GM12878 (cell line): ENCODE measurements at regions not wholly inside any gene's neighbourhood (a gene's known extent, or its start where the extent isn't known, plus 50 kb on each side); places are given as distances from the start of the nearest gene placed in this dataset.

ENCODE experiments used
- ATAC-seq: fragments of 200-7000 bp; cut with Tn5 transposase; 3 replicates; pipeline ENCODE4 v1.9.1; 2020; ENCODE audit warnings: mild to moderate bottlenecking, moderate library complexity
- BruUV-seq: library from RNA; stranded (reverse); fragments of 400-500 nt; replicated peaks from 2 replicates; lab custom pipeline; 2021; lab: Mats Ljungman, UMichigan
- CTCF ChIA-PET: fragments of 300-600 bp; sonication (Branson Sonifier 250); formaldehyde crosslinking; extraction: SDS; loops from one replicate; lab custom pipeline; 2021; ENCODE audit warnings: inconsistent platforms; lab: Yijun Ruan, JAX
- POLR2A ChIA-PET: fragments of 350-600 bp; formaldehyde crosslinking; extraction: SDS; loops from one replicate; lab custom pipeline; 2021; ENCODE audit warnings: inconsistent platforms; lab: Charles Lee
- RAD21 ChIA-PET: fragments of 300-600 bp; sonication (Branson Sonifier 250); formaldehyde crosslinking; loops from one replicate; lab custom pipeline; 2023; ENCODE audit warnings: antibody characterized with exemption; ENCODE audit not compliant: unreplicated experiment; lab: Charles Lee
- SMC1A ChIA-PET: fragments of 300-600 bp; sonication (Branson Sonifier 250); formaldehyde crosslinking; loops from one replicate; lab custom pipeline; 2023; ENCODE audit not compliant: unreplicated experiment, uncharacterized antibody; lab: Charles Lee
- DNase-seq: peaks from one replicate; pipeline ENCODE4 v3.0.0-alpha.2; 2011; ENCODE audit warnings: low read depth, low spot score
- FAIRE-seq: peaks from 3 replicates; lab custom pipeline; 2011; peaks lifted over from hg19 to GRCh38; lab: Jason Lieb, UNC
- H2AFZ ChIP-seq: 2 replicates; pipeline ENCODE4 v1.6.0; 2011; ENCODE audit warnings: low read depth, low read length, control low read depth; ENCODE audit not compliant: control insufficient read depth
- H3K27ac ChIP-seq: 2 replicates; pipeline ENCODE4 v1.5.1; 2011; ENCODE audit warnings: control low read depth; ENCODE audit not compliant: control insufficient read depth, insufficient read depth
- H3K27me3 ChIP-seq, 2 experiments: replicated peaks in 1 of 2; 2 replicates each; pipeline versions ENCODE4 v1.6.0 to v1.6.1; 2011; ENCODE audit warnings: low read length in 1 of 2; ENCODE audit not compliant: control insufficient read depth in 2 of 2, insufficient read depth in 2 of 2
- H3K36me3 ChIP-seq, 2 experiments: 2 replicates each; pipeline ENCODE4 v1.5.1; 2011; ENCODE audit warnings: low read length in 1 of 2; ENCODE audit not compliant: control insufficient read depth in 2 of 2, insufficient read depth in 2 of 2
- H3K4me1 ChIP-seq: 2 replicates; pipeline ENCODE4 v1.6.1; 2011; ENCODE audit warnings: mild to moderate bottlenecking, low read length, moderate library complexity, mixed read lengths; ENCODE audit not compliant: control insufficient read depth, insufficient read depth
- H3K4me2 ChIP-seq: 2 replicates; pipeline ENCODE4 v1.6.0; 2011; ENCODE audit warnings: control low read depth; ENCODE audit not compliant: control insufficient read depth, insufficient read depth
- H3K4me3 ChIP-seq: fragments of 200-600 bp; sonication (generic); 2 replicates; pipeline ENCODE4 v1.5.1; 2016
- H3K79me2 ChIP-seq: 2 replicates; pipeline ENCODE4 v1.6.0; 2011; ENCODE audit warnings: low read length; ENCODE audit not compliant: control insufficient read depth, insufficient read depth
- H3K9ac ChIP-seq: 2 replicates; pipeline ENCODE4 v1.8.0; 2011; ENCODE audit warnings: low read length, control low read depth, mixed read lengths; ENCODE audit not compliant: control insufficient read depth, insufficient read depth
- H3K9me3 ChIP-seq: replicated peaks from 3 replicates; pipeline ENCODE4 v1.5.1; 2011; ENCODE audit warnings: mild to moderate bottlenecking, low read length; ENCODE audit not compliant: control insufficient read depth, insufficient read depth
- H4K20me1 ChIP-seq: 2 replicates; pipeline ENCODE4 v1.6.0; 2011; ENCODE audit not compliant: control insufficient read depth, insufficient read depth
- BHLHE40 ChIP-seq, 2 experiments: fragments of 450-650 bp in 1 of 2; IDR thresholded peaks; 2 replicates each; pipeline ENCODE4 v1.6.1; 2011 to 2017; ENCODE audit warnings: low read depth in 2 of 2, borderline replicate concordance in 1 of 2, improper control_type of control experiment in 1 of 2, low read length in 1 of 2, mild to moderate bottlenecking in 1 of 2
- RAD21 ChIP-seq: IDR thresholded peaks from 2 replicates; pipeline ENCODE4 v1.6.1; 2011; ENCODE audit warnings: mild to moderate bottlenecking, low read depth, low read length, moderate library complexity; ENCODE audit not compliant: insufficient read depth
- RB1 ChIP-seq: fragments of 450-650 bp; formaldehyde crosslinking; IDR thresholded peaks from 2 replicates; pipeline ENCODE4 v1.6.1; 2017; ENCODE audit warnings: mild to moderate bottlenecking, borderline replicate concordance
- SMC3 ChIP-seq: IDR thresholded peaks from 2 replicates; pipeline ENCODE4 v1.6.1; 2011; ENCODE audit warnings: low read length, improper control_type of control experiment, borderline replicate concordance
- ZNF384 ChIP-seq: IDR thresholded peaks from 2 replicates; pipeline ENCODE4 v1.6.1; 2012; ENCODE audit warnings: low read depth, mild to moderate bottlenecking, low read length, improper control_type of control experiment, borderline replicate concordance
- in situ Hi-C: fragments of 300-500 bp; cut with MboI; formaldehyde crosslinking; loops from 9 replicates; pipeline ENCODE4 v1.14.3; 2018; ENCODE audit warnings: mixed read lengths
- intact Hi-C: fragments of 100-400 bp; cut with micrococcal nuclease; formaldehyde crosslinking; loops from one replicate; pipeline ENCODE4 v1.14.2; 2022; ENCODE audit not compliant: unreplicated experiment
- TF ChIP-seq, protein P1 (sequence below), 3 experiments: IDR thresholded peaks in 2 of 3; conservative IDR thresholded peaks in 1 of 3; 2 replicates each; pipeline ENCODE4 v1.5.1; 2011; ENCODE audit warnings: low read depth in 3 of 3, low read length in 3 of 3, mild to moderate bottlenecking in 3 of 3, control low read depth in 2 of 3, moderate library complexity in 2 of 3, inconsistent platforms in 1 of 3, mixed read lengths in 1 of 3; ENCODE audit not compliant: control insufficient read depth in 2 of 3, insufficient read depth in 1 of 3; ENCODE audit errors: extremely low read depth in 1 of 3

DNA sequence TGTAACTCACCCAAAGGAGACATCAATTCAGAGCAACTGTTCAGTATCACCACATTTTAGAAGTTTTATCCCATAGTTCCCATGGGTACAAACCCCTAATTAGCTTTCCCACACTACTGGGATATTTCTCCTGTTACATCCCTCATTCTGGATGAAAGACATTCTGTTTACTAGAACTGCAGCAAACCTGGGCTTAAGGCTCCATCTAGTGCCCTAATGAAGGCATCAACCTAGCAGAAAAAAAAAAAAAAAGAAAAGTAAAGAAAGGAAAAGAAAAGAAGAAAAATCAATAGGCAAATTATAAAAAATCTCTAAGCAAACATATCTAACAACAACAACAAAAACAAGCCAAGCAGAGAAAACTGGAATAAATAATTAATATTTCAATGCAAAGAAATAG lies 133.7 kb upstream of the CPXCR1 start:
- BruUV-seq: no TSS peak
- POLR2A ChIA-PET: interaction anchor here (0.7 kb wide), 1 partner anchor 360 kb away, joined by 4 read pairs; no protein-coding TSS in a partner anchor
- H3K4me1 ChIP-seq: no peaks in the 10 kb centered on the region

More for the DNA sequence above, 133.7 kb upstream of the CPXCR1 start:
- ChIA-PET SMC1A (interaction anchor here (1.8 kb wide), 1 partner anchor 8 kb away, joined by 4 read pairs; no protein-coding TSS in a partner anchor), CTCF (interaction anchor here (1.2 kb wide), 1 partner anchor 478 kb away, joined by 4 read pairs; no protein-coding TSS in a partner anchor), RAD21 (interaction anchor here (1.5 kb wide), 1 partner anchor 8 kb away, joined by 4 read pairs; no protein-coding TSS in a partner anchor)
- H3K4me3 ChIP-seq: no peak overlapping the region
- DNase-seq (no peak), FAIRE-seq (no peak), ATAC-seq (peak; percentile 54; the same call in 2 of the 3 replicates)
- no peaks in the 10 kb centered on the region for H3K9me3 ChIP-seq
- in situ Hi-C loops: no loop called here
- TF ChIP-seq RB1: no peak
- no peak for TF ChIP-seq BHLHE40 (IDR thresholded peaks at IDR 0.05; ENCODE audit: borderline replicate concordance in 1 of 2, low read depth in 2 of 2, low read length in 1 of 2)
- TF ChIP-seq SMC3: peak; percentile 17; the same call in 1 of the 2 replicates
- peak; percentile 81; the same call in 1 of the 2 replicates for TF ChIP-seq ZNF384
- peak; percentile 58 for TF ChIP-seq RAD21
- TF ChIP-seq, protein P1, sequence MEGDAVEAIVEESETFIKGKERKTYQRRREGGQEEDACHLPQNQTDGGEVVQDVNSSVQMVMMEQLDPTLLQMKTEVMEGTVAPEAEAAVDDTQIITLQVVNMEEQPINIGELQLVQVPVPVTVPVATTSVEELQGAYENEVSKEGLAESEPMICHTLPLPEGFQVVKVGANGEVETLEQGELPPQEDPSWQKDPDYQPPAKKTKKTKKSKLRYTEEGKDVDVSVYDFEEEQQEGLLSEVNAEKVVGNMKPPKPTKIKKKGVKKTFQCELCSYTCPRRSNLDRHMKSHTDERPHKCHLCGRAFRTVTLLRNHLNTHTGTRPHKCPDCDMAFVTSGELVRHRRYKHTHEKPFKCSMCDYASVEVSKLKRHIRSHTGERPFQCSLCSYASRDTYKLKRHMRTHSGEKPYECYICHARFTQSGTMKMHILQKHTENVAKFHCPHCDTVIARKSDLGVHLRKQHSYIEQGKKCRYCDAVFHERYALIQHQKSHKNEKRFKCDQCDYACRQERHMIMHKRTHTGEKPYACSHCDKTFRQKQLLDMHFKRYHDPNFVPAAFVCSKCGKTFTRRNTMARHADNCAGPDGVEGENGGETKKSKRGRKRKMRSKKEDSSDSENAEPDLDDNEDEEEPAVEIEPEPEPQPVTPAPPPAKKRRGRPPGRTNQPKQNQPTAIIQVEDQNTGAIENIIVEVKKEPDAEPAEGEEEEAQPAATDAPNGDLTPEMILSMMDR (IDR thresholded peaks at IDR 0.05 in 2 of 3, conservative IDR thresholded peaks at IDR 0.05 in 1 of 3; ENCODE audit: control insufficient read depth in 2 of 3, extremely low read depth in 1 of 3, insufficient read depth in 1 of 3, low read depth in 3 of 3, low read length in 3 of 3): peak; percentile 4 to 39 (median 17); a peak in 1 of 6 replicates
- H3K79me2 ChIP-seq: no peaks in the 10 kb centered on the region
- H4K20me1 ChIP-seq: no peaks in the 10 kb centered on the region
- no peak overlapping the region for H3K4me2 ChIP-seq
- no peaks in the 10 kb centered on the region for H3K27me3 ChIP-seq
- no peak overlapping the region for H2AFZ ChIP-seq
- H3K9ac ChIP-seq: no peak overlapping the region
- H3K27ac ChIP-seq: no peak overlapping the region
- no peaks in the 10 kb centered on the region for H3K36me3 ChIP-seq
- intact Hi-C loops: loop anchor here (1.0 to 10.0 kb wide), 3 partner anchors 189 to 1029 kb away; no protein-coding TSS in a partner anchor
